ENCODE measurements at regions not wholly inside any gene's neighbourhood (a gene's known extent, or its start where the extent isn't known, plus 50 kb on each side); places are given as distances from the start of the nearest gene placed in this dataset.

- no peaks in the 10 kb centered on the region for H3K79me2 ChIP-seq (ENCODE audit: insufficient read depth, low read length)
- no peak overlapping the region for H3K9ac ChIP-seq (ENCODE audit: low read depth, low read length, poor library complexity, severe bottlenecking)
- no peaks in the 10 kb centered on the region for H3F3A ChIP-seq (ENCODE audit: low read depth)
- no peaks in the 10 kb centered on the region for H3K9me2 ChIP-seq (replicated peaks; ENCODE audit: low read depth, low read length)
- H3K27me3 ChIP-seq (ENCODE audit: insufficient read depth, low read length, poor library complexity, severe bottlenecking) = peaks cover 5% of the 10 kb centered on the region
- no peak for TF ChIP-seq EZH2phosphoT487 (IDR thresholded peaks at IDR 0.05; ENCODE audit: borderline replicate concordance)
- no peak for TF ChIP-seq CTCF (conservative IDR thresholded peaks at IDR 0.05; ENCODE audit: low read length)
- H3K4me3 ChIP-seq (ENCODE audit: low read length, poor library complexity, severe bottlenecking) = no peak overlapping the region
- no peak overlapping the region for H3K4me2 ChIP-seq (ENCODE audit: low read depth, low read length, poor library complexity, severe bottlenecking)
- no peaks in the 10 kb centered on the region for H4K20me1 ChIP-seq (ENCODE audit: insufficient read depth, low read length, poor library complexity, severe bottlenecking)
- H3K9me3 ChIP-seq (ENCODE audit: insufficient read depth, low read depth, low read length) = no peaks in the 10 kb centered on the region
- no peak overlapping the region for H2AFZ ChIP-seq (ENCODE audit: low read length)
- H3K4me1 ChIP-seq (ENCODE audit: insufficient read depth, low read length, poor library complexity, severe bottlenecking) = no peaks in the 10 kb centered on the region
- no peaks in the 10 kb centered on the region for H3K36me3 ChIP-seq (ENCODE audit: insufficient read depth, low read length)
These were observed 174.5 kb upstream of the RAD23B start for GRCh38 chr9:107108342-107109130.

- Histone ChIP-seq H3K9me2 (replicated peaks; ENCODE audit: low read depth, low read length) (no peaks in the 10 kb centered on the region), H3K4me2 (ENCODE audit: low read depth, low read length, poor library complexity, severe bottlenecking) (no peak overlapping the region), H3F3A (ENCODE audit: low read depth) (no peaks in the 10 kb centered on the region), H3K4me1 (ENCODE audit: insufficient read depth, low read length, poor library complexity, severe bottlenecking) (no peaks in the 10 kb centered on the region), H3K9me3 (ENCODE audit: insufficient read depth, low read depth, low read length) (no peaks in the 10 kb centered on the region), H3K4me3 (ENCODE audit: low read length, poor library complexity, severe bottlenecking) (no peak overlapping the region), H4K20me1 (ENCODE audit: insufficient read depth, low read length, poor library complexity, severe bottlenecking) (no peaks in the 10 kb centered on the region), H3K9ac (ENCODE audit: low read depth, low read length, poor library complexity, severe bottlenecking) (no peak overlapping the region), H3K27me3 (ENCODE audit: insufficient read depth, low read length, poor library complexity, severe bottlenecking) (peaks cover 5% of the 10 kb centered on the region), H3K36me3 (ENCODE audit: insufficient read depth, low read length) (no peaks in the 10 kb centered on the region), H3K79me2 (ENCODE audit: insufficient read depth, low read length) (no peaks in the 10 kb centered on the region), H2AFZ (ENCODE audit: low read length) (no peak overlapping the region)
- TF ChIP-seq EZH2phosphoT487 (IDR thresholded peaks at IDR 0.05; ENCODE audit: borderline replicate concordance) = no peak
- no peak for TF ChIP-seq CTCF (conservative IDR thresholded peaks at IDR 0.05; ENCODE audit: low read length)
These were observed 173.8 kb upstream of the RAD23B start for GRCh38 chr9:107109324-107109723.

- Histone ChIP-seq H3F3A (ENCODE audit: low read depth) (no peaks in the 10 kb centered on the region), H3K9ac (ENCODE audit: low read depth, low read length, poor library complexity, severe bottlenecking) (no peak overlapping the region), H3K36me3 (ENCODE audit: insufficient read depth, low read length) (no peaks in the 10 kb centered on the region), H4K20me1 (ENCODE audit: insufficient read depth, low read length, poor library complexity, severe bottlenecking) (no peaks in the 10 kb centered on the region), H3K4me3 (ENCODE audit: low read length, poor library complexity, severe bottlenecking) (no peak overlapping the region), H3K9me2 (replicated peaks; ENCODE audit: low read depth, low read length) (no peaks in the 10 kb centered on the region), H2AFZ (ENCODE audit: low read length) (no peak overlapping the region), H3K4me2 (ENCODE audit: low read depth, low read length, poor library complexity, severe bottlenecking) (no peak overlapping the region), H3K9me3 (ENCODE audit: insufficient read depth, low read depth, low read length) (no peaks in the 10 kb centered on the region), H3K27me3 (ENCODE audit: insufficient read depth, low read length, poor library complexity, severe bottlenecking) (peaks cover 5% of the 10 kb centered on the region), H3K79me2 (ENCODE audit: insufficient read depth, low read length) (no peaks in the 10 kb centered on the region), H3K4me1 (ENCODE audit: insufficient read depth, low read length, poor library complexity, severe bottlenecking) (no peaks in the 10 kb centered on the region)
- TF ChIP-seq CTCF (conservative IDR thresholded peaks at IDR 0.05; ENCODE audit: low read length) = no peak
- no peak for TF ChIP-seq EZH2phosphoT487 (IDR thresholded peaks at IDR 0.05; ENCODE audit: borderline replicate concordance)
These were observed 172.9 kb upstream of the RAD23B start for GRCh38 chr9:107110153-107110552.

Measured in Loucy (cell line).